H9 (cell line): ENCODE measurements at regions not wholly inside any gene's neighbourhood (a gene's known extent, or its start where the extent isn't known, plus 50 kb on each side); places are given as distances from the start of the nearest gene placed in this dataset.
A peak's percentile ranks its signal among the peaks of the same experiment; 100 is the strongest.

Source experiments
- DNase-seq: peaks from one replicate; pipeline ENCODE4 v3.0.0-alpha.2; 2017
- H2AFZ ChIP-seq: one replicate; pipeline ENCODE4 v1.6.1; 2013; ENCODE audit warnings: mild to moderate bottlenecking, low read length, control low read depth, moderate library complexity
- H2AK5ac ChIP-seq: 2 replicates; pipeline ENCODE4 v1.6.1; 2013; ENCODE audit warnings: low read length, control low read depth, mixed read lengths; ENCODE audit not compliant: insufficient read length
- H2BK120ac ChIP-seq: one replicate; pipeline ENCODE4 v1.6.1; 2013; ENCODE audit warnings: low read depth, mild to moderate bottlenecking, low read length, control low read depth, inconsistent platforms; ENCODE audit not compliant: poor library complexity, severe bottlenecking
- H2BK12ac ChIP-seq: 2 replicates; pipeline ENCODE4 v1.6.1; 2013; ENCODE audit warnings: low read length, control low read depth, mixed read lengths, low read depth; ENCODE audit not compliant: insufficient read length
- H2BK15ac ChIP-seq: 2 replicates; pipeline ENCODE4 v1.6.1; 2013; ENCODE audit warnings: low read depth, low read length, control low read depth
- H2BK20ac ChIP-seq: one replicate; pipeline ENCODE4 v1.6.1; 2013; ENCODE audit warnings: low read depth, mild to moderate bottlenecking, low read length, control low read depth, inconsistent platforms; ENCODE audit not compliant: poor library complexity, severe bottlenecking
- H2BK5ac ChIP-seq: 2 replicates; pipeline ENCODE4 v1.6.1; 2013; ENCODE audit warnings: low read length, control low read depth, mixed read lengths; ENCODE audit not compliant: insufficient read length
- H3K14ac ChIP-seq: 2 replicates; pipeline ENCODE4 v1.6.1; 2013; ENCODE audit warnings: low read length, control low read depth; ENCODE audit not compliant: insufficient read depth
- H3K18ac ChIP-seq: 2 replicates; pipeline ENCODE4 v1.6.1; 2013; ENCODE audit warnings: low read depth, mild to moderate bottlenecking, mixed read lengths, low read length, control low read depth; ENCODE audit not compliant: insufficient read length
- H3K23ac ChIP-seq: 2 replicates; pipeline ENCODE4 v1.6.1; 2013; ENCODE audit warnings: low read length, control low read depth, mixed read lengths, low read depth; ENCODE audit not compliant: insufficient read length
- H3K23me2 ChIP-seq: 2 replicates; pipeline ENCODE4 v1.6.1; 2013; ENCODE audit warnings: low read depth, mild to moderate bottlenecking, mixed read lengths, low read length, control low read depth; ENCODE audit not compliant: insufficient read length, poor library complexity, severe bottlenecking
- H3K27ac ChIP-seq: 2 replicates; pipeline ENCODE4 v1.5.1; 2013; ENCODE audit warnings: low read length, control low read depth, mixed read lengths, low read depth; ENCODE audit not compliant: insufficient read length
- H3K27me3 ChIP-seq: 2 replicates; pipeline ENCODE4 v1.6.1; 2013; ENCODE audit warnings: low read length, control low read depth, inconsistent platforms; ENCODE audit not compliant: insufficient read depth
- H3K4ac ChIP-seq: 2 replicates; pipeline ENCODE4 v1.6.1; 2013; ENCODE audit warnings: low read depth, mild to moderate bottlenecking, control low read depth, inconsistent platforms, low read length, moderate library complexity
- H3K4me1 ChIP-seq: 2 replicates; pipeline ENCODE4 v1.6.1; 2013; ENCODE audit warnings: low read length, control low read depth, inconsistent platforms; ENCODE audit not compliant: insufficient read depth
- H3K4me2 ChIP-seq: 2 replicates; pipeline ENCODE4 v1.6.1; 2013; ENCODE audit warnings: low read length, control low read depth, mixed read lengths; ENCODE audit not compliant: insufficient read length, insufficient read depth
- H3K56ac ChIP-seq: 2 replicates; pipeline ENCODE4 v1.6.1; 2013; ENCODE audit warnings: low read depth, mild to moderate bottlenecking, mixed read lengths, low read length, control low read depth; ENCODE audit not compliant: insufficient read length
- H3K79me1 ChIP-seq: 2 replicates; pipeline ENCODE4 v1.6.1; 2013; ENCODE audit warnings: low read depth, mild to moderate bottlenecking, moderate library complexity, low read length, control low read depth, inconsistent platforms; ENCODE audit not compliant: insufficient read depth, poor library complexity, severe bottlenecking
- H3K79me2 ChIP-seq: 2 replicates; pipeline ENCODE4 v1.6.1; 2013; ENCODE audit warnings: low read length, control low read depth, inconsistent platforms; ENCODE audit not compliant: insufficient read depth
- H3K9ac ChIP-seq: 2 replicates; pipeline ENCODE4 v1.6.1; 2013; ENCODE audit warnings: low read length, control low read depth, mixed read lengths; ENCODE audit not compliant: insufficient read length; ENCODE audit errors: extremely low read depth
- H3K9me3 ChIP-seq: one replicate; pipeline ENCODE4 v1.6.1; 2013; ENCODE audit warnings: low read depth, low read length, inconsistent platforms; ENCODE audit not compliant: control insufficient read depth
- H3T11ph ChIP-seq: one replicate; pipeline ENCODE4 v1.6.1; 2013; ENCODE audit warnings: mild to moderate bottlenecking, low read length, control low read depth, inconsistent platforms
- H4K20me1 ChIP-seq: one replicate; pipeline ENCODE4 v1.6.1; 2013; ENCODE audit not compliant: control insufficient read depth, insufficient read length, insufficient read depth
- H4K5ac ChIP-seq: 2 replicates; pipeline ENCODE4 v1.6.1; 2013; ENCODE audit warnings: low read depth, mild to moderate bottlenecking, mixed read lengths, low read length, control low read depth; ENCODE audit not compliant: insufficient read length
- H4K8ac ChIP-seq: replicated peaks from 2 replicates; pipeline ENCODE4 v1.6.1; 2013; ENCODE audit warnings: low read length, control low read depth, mixed read lengths, low read depth; ENCODE audit not compliant: insufficient read length
- H4K91ac ChIP-seq: 2 replicates; pipeline ENCODE4 v1.6.1; 2013; ENCODE audit warnings: low read depth, mild to moderate bottlenecking, moderate library complexity, mixed read lengths, low read length, control low read depth; ENCODE audit not compliant: insufficient read length
- H3K27ac Mint-ChIP-seq, 3 experiments: 2 replicates in 2 of 3; 3 replicates in 1 of 3; pipeline ENCODE4 v1.8.0; 2020 to 2021; ENCODE audit warnings: mixed read lengths in 3 of 3, mild to moderate bottlenecking in 1 of 3, moderate library complexity in 1 of 3
- H3K27me3 Mint-ChIP-seq: 2 replicates; pipeline ENCODE4 v1.8.0; 2021; ENCODE audit warnings: low read depth, mild to moderate bottlenecking, moderate library complexity, mixed read lengths
- H3K36me3 Mint-ChIP-seq, 3 experiments: 2 replicates in 2 of 3; 3 replicates in 1 of 3; pipeline ENCODE4 v1.8.0; 2020 to 2021; ENCODE audit warnings: low read depth in 3 of 3, mixed read lengths in 3 of 3; ENCODE audit not compliant: insufficient read depth in 1 of 3
- H3K4me1 Mint-ChIP-seq, 2 experiments: 2 replicates each; pipeline ENCODE4 v1.8.0; 2020; ENCODE audit warnings: mixed read lengths in 2 of 2
- H3K4me3 Mint-ChIP-seq, 2 experiments: 2 replicates in 1 of 2; 3 replicates in 1 of 2; pipeline ENCODE4 v1.8.0; 2020 to 2021; ENCODE audit warnings: mild to moderate bottlenecking in 2 of 2, mixed read lengths in 2 of 2, moderate library complexity in 1 of 2
- H3K9me3 Mint-ChIP-seq, 2 experiments: 2 replicates in 1 of 2; 3 replicates in 1 of 2; pipeline ENCODE4 v1.8.0; 2020; ENCODE audit warnings: mild to moderate bottlenecking in 2 of 2, mixed read lengths in 2 of 2, moderate library complexity in 1 of 2
- CTCF ChIP-seq: fragments of 200-600 bp; sonication (generic); conservative IDR thresholded peaks from 3 replicates; pipeline ENCODE4 v1.8.0; 2021; ENCODE audit warnings: antibody characterized with exemption, mild to moderate bottlenecking
- WGBS: extraction: QIAGEN DNeasy Blood & Tissue Kit; methylation state at CpG from one replicate; pipeline ENCODE4 v1.1.7; 2013; ENCODE audit warnings: missing lambda C conversion rate, low lambda C conversion rate, mixed read lengths; ENCODE audit not compliant: insufficient read length; ENCODE audit errors: extremely low coverage; 5-methylcytosine and 5-hydroxymethylcytosine counted together

GRCh38 chrX:20995829-20996228 is 378.4 kb upstream of the CNKSR2 start:
- Histone ChIP-seq H4K20me1 (no peaks in the 10 kb centered on the region), H3K14ac (no peak overlapping the region), H2BK12ac (no peak overlapping the region), H3K18ac (no peak overlapping the region), H4K91ac (no peak overlapping the region), H3K4me2 (no peak overlapping the region), H3K79me2 (no peaks in the 10 kb centered on the region), H4K5ac (no peak overlapping the region), H3K27ac (no peak overlapping the region), H2AFZ (no peak overlapping the region), H3K79me1 (no peaks in the 10 kb centered on the region), H4K8ac (no peak overlapping the region), H3K23me2 (no peaks in the 10 kb centered on the region), H3K4me1 (no peaks in the 10 kb centered on the region; the same call in 1 of the 2 replicates), H2BK5ac (no peak overlapping the region), H2BK120ac (no peak overlapping the region), H2BK15ac (no peak overlapping the region), H3K9me3 (no peaks in the 10 kb centered on the region), H3T11ph (no peak overlapping the region), H2BK20ac (no peak overlapping the region), H3K23ac (no peak overlapping the region), H3K4ac (no peak overlapping the region), H3K9ac (no peak overlapping the region), H3K27me3 (no peaks in the 10 kb centered on the region; the same call in 1 of the 2 replicates), H2AK5ac (no peak overlapping the region), H3K56ac (no peak overlapping the region)
- Mint-ChIP-seq H3K4me1 (peaks cover 41 to 42% of the 10 kb centered on the region in 2 experiments), H3K36me3 (peaks cover 5 to 40% (median 18%) of the 10 kb centered on the region in 3 experiments; a peak in 6 of 7 replicates), H3K4me3 (peak overlapping the region in 1 of 2 experiments; percentile 4; a peak in 2 of 5 replicates), H3K27me3 (peaks cover 15% of the 10 kb centered on the region), H3K27ac (peak overlapping the region in 2 of 3 experiments; percentile 45 to 93; a peak in 2 of 7 replicates), H3K9me3 (peaks cover 18 to 51% of the 10 kb centered on the region in 2 experiments)
- no peak for TF ChIP-seq CTCF
- WGBS, result no CpG with 5 or more reads among the region's 2 CpGs
- no peak for DNase-seq
